ENCODE measurements at regions not wholly inside any gene's neighbourhood (a gene's known extent, or its start where the extent isn't known, plus 50 kb on each side); places are given as distances from the start of the nearest gene placed in this dataset.

DNA sequence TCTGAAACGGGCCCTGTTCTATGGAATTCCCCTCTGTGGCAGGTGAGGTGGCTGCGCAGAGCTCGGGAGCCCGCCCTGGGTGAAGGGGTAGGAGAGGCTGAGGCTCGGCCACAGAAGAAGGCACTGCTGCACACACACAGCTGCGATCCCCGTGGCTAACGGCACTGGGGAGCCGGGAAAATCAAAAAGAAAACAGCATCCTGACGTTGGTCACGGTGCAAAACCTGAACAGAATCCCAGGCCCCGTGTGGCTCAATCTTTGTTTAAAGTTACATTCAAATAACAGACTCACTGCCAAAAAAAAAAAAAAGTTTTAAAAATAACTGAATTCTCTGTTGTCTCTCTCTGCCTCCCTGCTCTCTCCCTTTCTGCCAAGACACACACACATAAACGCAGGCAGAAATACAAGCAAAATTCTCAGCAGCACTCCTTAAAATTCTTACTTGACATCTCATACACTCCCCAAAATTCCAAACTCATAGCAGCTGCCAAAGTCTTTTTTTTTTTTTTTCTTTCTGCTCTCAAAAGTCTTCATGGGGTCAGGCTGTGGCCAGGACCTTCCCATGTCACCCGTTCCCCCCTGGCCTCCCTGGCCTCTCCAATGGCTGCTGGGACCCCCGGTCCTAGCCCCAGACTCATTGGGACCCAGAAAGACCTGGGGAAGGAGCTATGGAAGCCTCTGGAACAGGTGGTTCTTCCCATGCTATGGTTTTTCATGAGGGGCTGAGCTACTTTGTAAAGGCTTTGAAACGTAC, 248.8 kb downstream of the TTLL2 start:
- Histone ChIP-seq H3K27me3 (ENCODE audit: insufficient read depth) (no peaks in the 10 kb centered on the region), H3K9me3 (no peaks in the 10 kb centered on the region), H3K79me2 (ENCODE audit: insufficient read depth) (no peaks in the 10 kb centered on the region), H3K27ac (ENCODE audit: low read depth in 2 of 2, low read length in 1 of 2) (no peak overlapping the region), H4K20me1 (ENCODE audit: insufficient read depth) (no peaks in the 10 kb centered on the region), H3K4me3 (ENCODE audit: low read depth in 2 of 2, low read length in 1 of 2) (no peak overlapping the region), H3K4me2 (no peak overlapping the region), H3K9ac (no peak overlapping the region), H3K36me3 (replicated peaks in 1 of 2; ENCODE audit: control insufficient read depth in 1 of 2, insufficient read depth in 2 of 2, low read length in 1 of 2) (no peaks in the 10 kb centered on the region), H3K4me1 (ENCODE audit: control insufficient read depth in 1 of 2, insufficient read depth in 2 of 2, low read depth in 1 of 2, low read length in 1 of 2) (no peaks in the 10 kb centered on the region), H3K9me2 (no peaks in the 10 kb centered on the region), H2AFZ (ENCODE audit: low read depth) (no peak overlapping the region), H3F3A (replicated peaks; ENCODE audit: insufficient read depth) (no peaks in the 10 kb centered on the region)
- POLR2A ChIA-PET, result interaction anchor here (0.6 kb wide), 1 partner anchor 99 kb away, joined by 3 read pairs; no protein-coding TSS in a partner anchor
- CTCF ChIA-PET, result no interaction called here
- DNase-seq, result no peak
- TF ChIP-seq, protein P1, sequence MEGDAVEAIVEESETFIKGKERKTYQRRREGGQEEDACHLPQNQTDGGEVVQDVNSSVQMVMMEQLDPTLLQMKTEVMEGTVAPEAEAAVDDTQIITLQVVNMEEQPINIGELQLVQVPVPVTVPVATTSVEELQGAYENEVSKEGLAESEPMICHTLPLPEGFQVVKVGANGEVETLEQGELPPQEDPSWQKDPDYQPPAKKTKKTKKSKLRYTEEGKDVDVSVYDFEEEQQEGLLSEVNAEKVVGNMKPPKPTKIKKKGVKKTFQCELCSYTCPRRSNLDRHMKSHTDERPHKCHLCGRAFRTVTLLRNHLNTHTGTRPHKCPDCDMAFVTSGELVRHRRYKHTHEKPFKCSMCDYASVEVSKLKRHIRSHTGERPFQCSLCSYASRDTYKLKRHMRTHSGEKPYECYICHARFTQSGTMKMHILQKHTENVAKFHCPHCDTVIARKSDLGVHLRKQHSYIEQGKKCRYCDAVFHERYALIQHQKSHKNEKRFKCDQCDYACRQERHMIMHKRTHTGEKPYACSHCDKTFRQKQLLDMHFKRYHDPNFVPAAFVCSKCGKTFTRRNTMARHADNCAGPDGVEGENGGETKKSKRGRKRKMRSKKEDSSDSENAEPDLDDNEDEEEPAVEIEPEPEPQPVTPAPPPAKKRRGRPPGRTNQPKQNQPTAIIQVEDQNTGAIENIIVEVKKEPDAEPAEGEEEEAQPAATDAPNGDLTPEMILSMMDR (IDR thresholded peaks at IDR 0.05), result no peak
- WGBS (ENCODE audit: low lambda C conversion rate), result 45% methylated on average over 13 of the region's 16 CpGs

DNA sequence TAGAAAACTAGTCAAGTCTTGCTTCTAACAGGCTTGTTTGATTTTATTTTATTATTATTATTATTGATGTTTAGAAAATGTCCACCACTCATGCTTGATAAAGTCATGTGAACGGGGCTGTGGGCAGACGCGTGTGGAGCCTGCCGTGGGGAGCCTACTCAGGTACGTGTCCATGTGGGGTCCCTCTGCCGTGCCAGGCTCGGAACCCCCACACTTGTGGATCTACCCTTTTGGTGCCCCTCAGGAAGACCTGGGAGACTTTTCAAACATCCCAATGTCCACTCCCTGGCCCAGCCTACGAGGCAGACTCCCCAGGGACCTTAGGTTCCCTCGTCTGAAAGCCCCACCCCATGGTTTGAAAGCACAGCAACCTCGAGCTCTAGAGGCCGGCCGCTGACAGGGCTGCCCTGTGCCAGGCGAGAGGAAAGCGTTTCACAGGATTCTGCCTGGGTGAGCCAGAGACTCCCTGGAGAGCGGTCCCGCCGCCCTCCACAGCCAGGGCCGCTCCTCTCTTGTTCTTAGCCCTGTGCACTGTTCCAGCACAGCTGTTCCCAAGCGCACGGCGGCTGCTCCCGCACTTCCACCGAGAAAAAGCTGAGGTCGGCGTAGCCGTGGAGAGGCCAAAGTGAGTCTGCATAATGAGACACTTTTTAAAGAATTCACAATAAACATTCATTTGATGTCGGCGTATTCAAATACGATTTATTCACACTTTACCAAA, 249.7 kb downstream of the TTLL2 start:
- Histone ChIP-seq H3K36me3 (replicated peaks in 1 of 2; ENCODE audit: control insufficient read depth in 1 of 2, insufficient read depth in 2 of 2, low read length in 1 of 2) (no peaks in the 10 kb centered on the region), H4K20me1 (ENCODE audit: insufficient read depth) (no peaks in the 10 kb centered on the region), H2AFZ (ENCODE audit: low read depth) (no peak overlapping the region), H3K4me1 (ENCODE audit: control insufficient read depth in 1 of 2, insufficient read depth in 2 of 2, low read depth in 1 of 2, low read length in 1 of 2) (no peaks in the 10 kb centered on the region), H3K79me2 (ENCODE audit: insufficient read depth) (no peaks in the 10 kb centered on the region), H3K9ac (no peak overlapping the region), H3K27ac (ENCODE audit: low read depth in 2 of 2, low read length in 1 of 2) (no peak overlapping the region), H3F3A (replicated peaks; ENCODE audit: insufficient read depth) (no peaks in the 10 kb centered on the region), H3K9me3 (no peaks in the 10 kb centered on the region), H3K4me2 (no peak overlapping the region), H3K4me3 (ENCODE audit: low read depth in 2 of 2, low read length in 1 of 2) (no peak overlapping the region), H3K9me2 (no peaks in the 10 kb centered on the region), H3K27me3 (ENCODE audit: insufficient read depth) (no peaks in the 10 kb centered on the region)
- DNase-seq, result no peak
- ChIA-PET POLR2A (interaction anchor here (0.6 kb wide), 1 partner anchor 98 kb away, joined by 3 read pairs; no protein-coding TSS in a partner anchor), CTCF (no interaction called here)
- TF ChIP-seq RCOR1 (IDR thresholded peaks at IDR 0.05; ENCODE audit: low read length) (no peak), GABPA (IDR thresholded peaks at IDR 0.05; ENCODE audit: low read depth) (no peak), JUND (IDR thresholded peaks at IDR 0.05) (no peak), NRF1 (IDR thresholded peaks at IDR 0.05; ENCODE audit: low read depth, low read length) (no peak), RXRA (IDR thresholded peaks at IDR 0.05; ENCODE audit: borderline replicate concordance, low read depth) (no peak), YY1 (IDR thresholded peaks at IDR 0.05; ENCODE audit: low read depth) (no peak), RAD21 (IDR thresholded peaks at IDR 0.05; ENCODE audit: low read length) (no peak), ELF1 (IDR thresholded peaks at IDR 0.05) (no peak), TCF12 (IDR thresholded peaks at IDR 0.05) (no peak)
- TF ChIP-seq, protein P2, sequence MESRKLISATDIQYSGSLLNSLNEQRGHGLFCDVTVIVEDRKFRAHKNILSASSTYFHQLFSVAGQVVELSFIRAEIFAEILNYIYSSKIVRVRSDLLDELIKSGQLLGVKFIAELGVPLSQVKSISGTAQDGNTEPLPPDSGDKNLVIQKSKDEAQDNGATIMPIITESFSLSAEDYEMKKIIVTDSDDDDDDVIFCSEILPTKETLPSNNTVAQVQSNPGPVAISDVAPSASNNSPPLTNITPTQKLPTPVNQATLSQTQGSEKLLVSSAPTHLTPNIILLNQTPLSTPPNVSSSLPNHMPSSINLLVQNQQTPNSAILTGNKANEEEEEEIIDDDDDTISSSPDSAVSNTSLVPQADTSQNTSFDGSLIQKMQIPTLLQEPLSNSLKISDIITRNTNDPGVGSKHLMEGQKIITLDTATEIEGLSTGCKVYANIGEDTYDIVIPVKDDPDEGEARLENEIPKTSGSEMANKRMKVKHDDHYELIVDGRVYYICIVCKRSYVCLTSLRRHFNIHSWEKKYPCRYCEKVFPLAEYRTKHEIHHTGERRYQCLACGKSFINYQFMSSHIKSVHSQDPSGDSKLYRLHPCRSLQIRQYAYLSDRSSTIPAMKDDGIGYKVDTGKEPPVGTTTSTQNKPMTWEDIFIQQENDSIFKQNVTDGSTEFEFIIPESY (IDR thresholded peaks at IDR 0.05; ENCODE audit: borderline replicate concordance, low read depth), result no peak
- TF ChIP-seq, protein P3, sequence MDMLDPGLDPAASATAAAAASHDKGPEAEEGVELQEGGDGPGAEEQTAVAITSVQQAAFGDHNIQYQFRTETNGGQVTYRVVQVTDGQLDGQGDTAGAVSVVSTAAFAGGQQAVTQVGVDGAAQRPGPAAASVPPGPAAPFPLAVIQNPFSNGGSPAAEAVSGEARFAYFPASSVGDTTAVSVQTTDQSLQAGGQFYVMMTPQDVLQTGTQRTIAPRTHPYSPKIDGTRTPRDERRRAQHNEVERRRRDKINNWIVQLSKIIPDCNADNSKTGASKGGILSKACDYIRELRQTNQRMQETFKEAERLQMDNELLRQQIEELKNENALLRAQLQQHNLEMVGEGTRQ (IDR thresholded peaks at IDR 0.05; ENCODE audit: borderline replicate concordance, low read depth, low read length), result no peak
- 69% methylated on average over 22 of the region's 29 CpGs for WGBS (ENCODE audit: low lambda C conversion rate)

Data from SK-N-SH (cell line).